Vagina (tissue), 2 donors: ENCODE measurements at regions not wholly inside any gene's neighbourhood (a gene's known extent, or its start where the extent isn't known, plus 50 kb on each side); places are given as distances from the start of the nearest gene placed in this dataset.

Experiments used
- DNase-seq, 2 donors: peaks; one replicate each; pipeline ENCODE4 v3.0.0-alpha.2; 2017; ENCODE audit errors: extremely low spot score in 2 of 2
- H3K27ac ChIP-seq: fragments of 200-600 bp; sonication (generic); one replicate; pipeline ENCODE4 v1.5.1; 2019
- H3K27me3 ChIP-seq: fragments of 200-600 bp; sonication (generic); one replicate; pipeline ENCODE4 v1.5.1; 2019
- H3K36me3 ChIP-seq, 2 donors: fragments of 200-600 bp; sonication (generic); one replicate each; pipeline ENCODE4 v1.5.1; 2017 to 2019
- H3K4me1 ChIP-seq: fragments of 200-600 bp; sonication (generic); one replicate; pipeline ENCODE4 v1.5.1; 2019
- H3K4me3 ChIP-seq, 2 donors: fragments of 200-600 bp; sonication (generic); 1 replicate in 1 of 2; 2 replicates in 1 of 2; pipeline ENCODE4 v1.5.1; 2016 to 2019
- H3K9me3 ChIP-seq: fragments of 200-600 bp; sonication (generic); one replicate; pipeline ENCODE4 v1.5.1; 2019
- POLR2A ChIP-seq, 2 donors: fragments of 450-650 bp; IDR thresholded peaks; one replicate each; pipeline ENCODE4 v1.6.1; 2017; ENCODE audit warnings: antibody characterized with exemption in 2 of 2, mild to moderate bottlenecking in 2 of 2, moderate library complexity in 2 of 2
- POLR2AphosphoS5 ChIP-seq, 2 donors: sonication (generic); formaldehyde crosslinking; IDR thresholded peaks; one replicate each; pipeline ENCODE4 v1.9.0; 2017; ENCODE audit warnings: antibody characterized with exemption in 2 of 2, mild to moderate bottlenecking in 2 of 2, low read depth in 1 of 2; ENCODE audit not compliant: insufficient read depth in 1 of 2
- intact Hi-C: fragments of 100-400 bp; cut with DNase I; formaldehyde crosslinking; loops from one replicate; pipeline ENCODE4 v1.15.1; 2023
- TF ChIP-seq, protein P1 (sequence below), 3 experiments: fragments of 450-650 bp in 2 of 3; fragments of 200-600 bp in 1 of 3; sonication (generic) in 1 of 3; IDR thresholded peaks; one replicate each; pipeline ENCODE4 v1.5.1; 2017 to 2019; ENCODE audit warnings: antibody characterized with exemption in 3 of 3, mild to moderate bottlenecking in 2 of 3, moderate library complexity in 2 of 3

DNA sequence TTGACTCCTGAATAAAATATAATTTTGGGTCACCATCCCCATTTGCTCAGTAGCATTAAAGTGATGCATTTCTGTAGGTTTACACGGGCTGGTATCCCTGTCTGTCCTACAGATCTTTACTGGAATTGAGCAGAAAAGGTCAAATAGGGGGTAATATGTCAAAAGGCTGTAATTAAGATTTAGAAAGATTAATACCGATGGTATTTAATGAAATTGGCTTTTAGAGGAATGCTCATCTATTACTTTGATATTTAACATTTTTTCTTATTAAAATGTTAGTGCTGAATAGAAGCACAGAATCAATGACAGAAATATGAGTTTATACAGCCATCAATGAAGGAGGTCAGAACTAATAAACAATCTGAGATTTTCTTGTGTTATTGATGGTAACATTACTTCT, 1762.2 kb upstream of the WWC1 start:
- Histone ChIP-seq H3K9me3 (no peaks in the 10 kb centered on the region), H3K4me3 (no peak overlapping the region), H3K36me3 (no peaks in the 10 kb centered on the region), H3K27me3 (no peaks in the 10 kb centered on the region), H3K4me1 (no peaks in the 10 kb centered on the region), H3K27ac (no peak overlapping the region)
- DNase-seq, result no peak
- intact Hi-C loops, result no loop called here
- no peak for TF ChIP-seq POLR2A (IDR thresholded peaks at IDR 0.05)
- TF ChIP-seq POLR2AphosphoS5 (IDR thresholded peaks at IDR 0.05; ENCODE audit: insufficient read depth in 1 of 2, low read depth in 1 of 2), result no peak
- TF ChIP-seq, protein P1, sequence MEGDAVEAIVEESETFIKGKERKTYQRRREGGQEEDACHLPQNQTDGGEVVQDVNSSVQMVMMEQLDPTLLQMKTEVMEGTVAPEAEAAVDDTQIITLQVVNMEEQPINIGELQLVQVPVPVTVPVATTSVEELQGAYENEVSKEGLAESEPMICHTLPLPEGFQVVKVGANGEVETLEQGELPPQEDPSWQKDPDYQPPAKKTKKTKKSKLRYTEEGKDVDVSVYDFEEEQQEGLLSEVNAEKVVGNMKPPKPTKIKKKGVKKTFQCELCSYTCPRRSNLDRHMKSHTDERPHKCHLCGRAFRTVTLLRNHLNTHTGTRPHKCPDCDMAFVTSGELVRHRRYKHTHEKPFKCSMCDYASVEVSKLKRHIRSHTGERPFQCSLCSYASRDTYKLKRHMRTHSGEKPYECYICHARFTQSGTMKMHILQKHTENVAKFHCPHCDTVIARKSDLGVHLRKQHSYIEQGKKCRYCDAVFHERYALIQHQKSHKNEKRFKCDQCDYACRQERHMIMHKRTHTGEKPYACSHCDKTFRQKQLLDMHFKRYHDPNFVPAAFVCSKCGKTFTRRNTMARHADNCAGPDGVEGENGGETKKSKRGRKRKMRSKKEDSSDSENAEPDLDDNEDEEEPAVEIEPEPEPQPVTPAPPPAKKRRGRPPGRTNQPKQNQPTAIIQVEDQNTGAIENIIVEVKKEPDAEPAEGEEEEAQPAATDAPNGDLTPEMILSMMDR (IDR thresholded peaks at IDR 0.05), result no peak

DNA sequence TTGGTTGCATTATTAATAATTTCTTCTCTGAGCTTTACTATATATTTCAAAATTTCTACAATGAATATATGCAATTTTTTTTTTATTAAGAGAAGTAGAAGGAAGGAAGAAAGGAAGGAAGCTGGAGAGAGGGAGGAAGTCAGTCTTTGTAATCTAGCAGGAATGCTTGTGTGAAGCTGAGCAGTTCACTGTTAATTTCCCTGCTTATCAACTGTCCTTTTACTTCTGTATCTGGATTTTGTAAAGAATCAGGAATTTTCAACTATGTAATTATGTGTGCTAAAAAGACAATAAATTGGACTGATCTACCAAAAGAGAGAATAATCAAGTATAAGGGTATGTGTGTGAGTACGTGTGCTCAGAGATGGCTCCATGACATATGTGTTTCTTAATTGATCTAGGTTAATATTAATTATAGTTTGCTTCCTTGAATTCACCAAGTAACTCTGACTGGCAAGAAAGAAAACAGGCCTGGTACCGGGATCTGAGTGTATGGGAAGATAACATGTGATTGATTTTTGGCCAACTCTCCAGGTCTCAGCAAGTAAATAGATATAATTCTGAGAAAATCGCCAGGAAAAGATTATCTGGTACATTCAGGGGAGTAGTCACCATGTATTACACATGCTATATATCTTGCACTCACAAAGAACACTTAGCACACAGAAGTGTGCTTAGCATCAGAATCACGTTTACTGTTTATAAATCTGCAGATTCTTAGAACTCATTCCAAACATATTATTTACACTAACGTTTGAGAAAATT, 1758.8 kb upstream of the WWC1 start:
- no peak overlapping the region for H3K4me3 ChIP-seq
- intact Hi-C loops, result no loop called here
- H3K9me3 ChIP-seq, result no peaks in the 10 kb centered on the region
- no peaks in the 10 kb centered on the region for H3K4me1 ChIP-seq
- DNase-seq, result no peak
- no peaks in the 10 kb centered on the region for H3K36me3 ChIP-seq
- H3K27me3 ChIP-seq, result no peaks in the 10 kb centered on the region
- no peak overlapping the region for H3K27ac ChIP-seq
- TF ChIP-seq POLR2AphosphoS5 (IDR thresholded peaks at IDR 0.05; ENCODE audit: insufficient read depth in 1 of 2, low read depth in 1 of 2) (no peak), POLR2A (IDR thresholded peaks at IDR 0.05) (no peak)
- TF ChIP-seq, protein P1 (IDR thresholded peaks at IDR 0.05), result no peak

DNA sequence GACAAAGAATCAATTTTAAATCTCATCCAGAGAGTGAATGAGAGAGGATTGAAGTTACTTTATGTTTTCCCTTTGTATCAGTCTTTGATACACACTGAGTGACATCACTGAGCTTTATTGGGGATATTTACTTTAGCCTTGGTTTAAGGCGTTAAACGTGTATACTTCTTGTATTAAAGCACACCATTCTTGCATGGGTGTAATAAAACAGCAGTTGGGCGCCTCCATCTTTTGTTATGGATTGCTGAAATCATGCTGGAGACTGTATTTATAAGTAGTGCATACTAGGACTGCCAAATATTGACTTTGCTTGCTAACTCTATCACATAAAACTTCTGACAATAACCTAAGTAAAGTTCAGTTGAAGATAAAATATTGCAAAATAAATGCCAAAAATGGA, 1755.8 kb upstream of the WWC1 start:
- Histone ChIP-seq H3K4me1 (no peaks in the 10 kb centered on the region), H3K27ac (no peak overlapping the region), H3K36me3 (no peaks in the 10 kb centered on the region), H3K27me3 (no peaks in the 10 kb centered on the region), H3K9me3 (no peaks in the 10 kb centered on the region), H3K4me3 (no peak overlapping the region)
- TF ChIP-seq, protein P1 (IDR thresholded peaks at IDR 0.05), result no peak
- TF ChIP-seq POLR2AphosphoS5 (IDR thresholded peaks at IDR 0.05; ENCODE audit: insufficient read depth in 1 of 2, low read depth in 1 of 2), result no peak
- TF ChIP-seq POLR2A (IDR thresholded peaks at IDR 0.05), result no peak
- intact Hi-C loops, result no loop called here
- DNase-seq, result no peak

DNA sequence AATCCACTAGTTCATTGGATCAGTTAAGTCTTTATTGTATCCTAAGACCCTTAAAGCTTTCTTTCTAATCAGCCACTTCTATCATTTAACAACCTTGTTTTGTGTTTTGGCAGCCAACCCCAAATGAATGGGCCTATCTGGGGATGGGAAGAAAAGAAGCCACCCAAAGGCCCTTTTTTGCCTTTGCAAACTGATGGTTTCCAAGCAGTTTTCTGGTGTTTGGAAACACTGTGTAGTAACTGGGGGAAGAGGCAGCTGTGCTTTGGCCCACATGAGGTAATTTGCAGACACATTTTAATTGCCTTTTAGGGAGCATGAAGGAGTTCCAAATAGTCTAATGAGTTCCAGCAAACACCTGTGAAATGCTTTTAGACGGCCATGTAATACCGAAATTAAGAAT, 1751.3 kb upstream of the WWC1 start:
- H3K9me3 ChIP-seq, result no peaks in the 10 kb centered on the region
- intact Hi-C loops, result no loop called here
- H3K36me3 ChIP-seq, result no peaks in the 10 kb centered on the region
- H3K27me3 ChIP-seq, result no peaks in the 10 kb centered on the region
- no peak for DNase-seq
- no peak overlapping the region for H3K27ac ChIP-seq
- TF ChIP-seq POLR2AphosphoS5 (IDR thresholded peaks at IDR 0.05; ENCODE audit: insufficient read depth in 1 of 2, low read depth in 1 of 2), result no peak
- TF ChIP-seq POLR2A (IDR thresholded peaks at IDR 0.05), result no peak
- TF ChIP-seq, protein P1 (IDR thresholded peaks at IDR 0.05), result no peak
- H3K4me3 ChIP-seq, result no peak overlapping the region
- no peaks in the 10 kb centered on the region for H3K4me1 ChIP-seq

DNA sequence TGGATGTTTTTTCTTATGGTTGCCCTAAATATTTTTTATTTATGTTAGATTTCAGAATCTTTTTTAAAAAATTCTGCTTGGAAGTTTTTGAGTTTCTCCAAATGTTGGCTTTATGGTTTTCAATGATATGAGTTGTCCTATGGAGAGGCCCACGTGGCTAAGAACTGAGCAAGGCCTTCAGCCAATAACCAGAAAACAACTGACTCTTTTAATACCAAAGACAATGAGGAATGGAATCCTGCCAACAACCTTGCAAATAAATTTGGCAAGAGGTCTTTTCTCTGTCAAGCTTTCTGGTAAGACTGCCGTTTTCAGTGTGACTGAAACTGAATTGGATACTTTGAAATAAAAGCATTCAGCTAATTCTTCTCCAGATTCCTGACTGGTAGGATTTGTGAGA, 1740.1 kb upstream of the WWC1 start:
- no peak for TF ChIP-seq POLR2A (IDR thresholded peaks at IDR 0.05)
- TF ChIP-seq POLR2AphosphoS5 (IDR thresholded peaks at IDR 0.05; ENCODE audit: insufficient read depth in 1 of 2, low read depth in 1 of 2), result no peak
- TF ChIP-seq, protein P1 (IDR thresholded peaks at IDR 0.05), result no peak
- H3K4me1 ChIP-seq, result no peaks in the 10 kb centered on the region
- intact Hi-C loops, result no loop called here
- DNase-seq, result no peak
- H3K4me3 ChIP-seq, result no peak overlapping the region
- H3K36me3 ChIP-seq, result no peaks in the 10 kb centered on the region
- no peaks in the 10 kb centered on the region for H3K27me3 ChIP-seq
- H3K9me3 ChIP-seq, result no peaks in the 10 kb centered on the region
- H3K27ac ChIP-seq, result no peak overlapping the region
